Peyer's patch (tissue), 4 donors: ENCODE measurements at regions not wholly inside any gene's neighbourhood (a gene's known extent, or its start where the extent isn't known, plus 50 kb on each side); places are given as distances from the start of the nearest gene placed in this dataset.

Experiments used
- POLR2A ChIP-seq, 2 donors: fragments of 450-650 bp; IDR thresholded peaks; one replicate each; pipeline ENCODE4 v1.5.1; 2017; ENCODE audit warnings: antibody characterized with exemption in 2 of 2, mild to moderate bottlenecking in 2 of 2, moderate library complexity in 2 of 2
- TF ChIP-seq, protein P1 (sequence below), 6 experiments: fragments of 450-650 bp in 4 of 6; fragments of 200-600 bp in 2 of 6; sonication (generic) in 1 of 6; IDR thresholded peaks; one replicate each; pipeline ENCODE4 v1.5.1; 2017 to 2019; ENCODE audit warnings: antibody characterized with exemption in 6 of 6, mild to moderate bottlenecking in 3 of 6, moderate library complexity in 1 of 6

GRCh38 chr5:26791021-26791420 lies 247.4 kb downstream of the CDH9 start:
- TF ChIP-seq POLR2A (IDR thresholded peaks at IDR 0.05), result no peak
- TF ChIP-seq, protein P1, sequence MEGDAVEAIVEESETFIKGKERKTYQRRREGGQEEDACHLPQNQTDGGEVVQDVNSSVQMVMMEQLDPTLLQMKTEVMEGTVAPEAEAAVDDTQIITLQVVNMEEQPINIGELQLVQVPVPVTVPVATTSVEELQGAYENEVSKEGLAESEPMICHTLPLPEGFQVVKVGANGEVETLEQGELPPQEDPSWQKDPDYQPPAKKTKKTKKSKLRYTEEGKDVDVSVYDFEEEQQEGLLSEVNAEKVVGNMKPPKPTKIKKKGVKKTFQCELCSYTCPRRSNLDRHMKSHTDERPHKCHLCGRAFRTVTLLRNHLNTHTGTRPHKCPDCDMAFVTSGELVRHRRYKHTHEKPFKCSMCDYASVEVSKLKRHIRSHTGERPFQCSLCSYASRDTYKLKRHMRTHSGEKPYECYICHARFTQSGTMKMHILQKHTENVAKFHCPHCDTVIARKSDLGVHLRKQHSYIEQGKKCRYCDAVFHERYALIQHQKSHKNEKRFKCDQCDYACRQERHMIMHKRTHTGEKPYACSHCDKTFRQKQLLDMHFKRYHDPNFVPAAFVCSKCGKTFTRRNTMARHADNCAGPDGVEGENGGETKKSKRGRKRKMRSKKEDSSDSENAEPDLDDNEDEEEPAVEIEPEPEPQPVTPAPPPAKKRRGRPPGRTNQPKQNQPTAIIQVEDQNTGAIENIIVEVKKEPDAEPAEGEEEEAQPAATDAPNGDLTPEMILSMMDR (IDR thresholded peaks at IDR 0.05), result no peak
